Type B pancreatic cell (in vitro differentiated cells): ENCODE measurements at regions not wholly inside any gene's neighbourhood (a gene's known extent, or its start where the extent isn't known, plus 50 kb on each side); places are given as distances from the start of the nearest gene placed in this dataset.

Experiments
- DNase-seq: peaks from one replicate; pipeline ENCODE4 v3.0.0; 2021; ENCODE audit warnings: mixed read lengths; ENCODE audit not compliant: unreplicated experiment; ENCODE audit errors: extremely low spot score
- H3K27ac Mint-ChIP-seq: 2 replicates; pipeline ENCODE4 v1.8.0; 2021; ENCODE audit warnings: mild to moderate bottlenecking, mixed read lengths
- H3K27me3 Mint-ChIP-seq: 2 replicates; pipeline ENCODE4 v1.8.0; 2021; ENCODE audit warnings: mixed read lengths
- H3K36me3 Mint-ChIP-seq: 2 replicates; pipeline ENCODE4 v1.8.0; 2021; ENCODE audit warnings: mixed read lengths
- H3K4me1 Mint-ChIP-seq: one replicate; pipeline ENCODE4 v1.8.0; 2021; ENCODE audit warnings: mixed read lengths; ENCODE audit not compliant: unreplicated experiment
- H3K4me3 Mint-ChIP-seq: 2 replicates; pipeline ENCODE4 v1.8.0; 2021; ENCODE audit warnings: mild to moderate bottlenecking, mixed read lengths
- H3K9me3 Mint-ChIP-seq: 2 replicates; pipeline ENCODE4 v1.8.0; 2021; ENCODE audit warnings: mixed read lengths
- CTCF ChIP-seq: fragments of 200-600 bp; sonication (generic); conservative IDR thresholded peaks from 2 replicates; pipeline ENCODE4 v1.5.0; 2021; ENCODE audit warnings: antibody characterized with exemption, mild to moderate bottlenecking

GRCh38 chr6:43843669-43844171, 73.7 kb downstream of the VEGFA start:
- no peak for DNase-seq
- Mint-ChIP-seq H3K4me3 (no peak overlapping the region), H3K9me3 (no peaks in the 10 kb centered on the region), H3K27ac (no peak overlapping the region), H3K36me3 (no peaks in the 10 kb centered on the region), H3K4me1 (peaks cover 3% of the 10 kb centered on the region), H3K27me3 (no peaks in the 10 kb centered on the region)
- TF ChIP-seq CTCF: no peak

- TF ChIP-seq CTCF: no peak
- H3K27me3 Mint-ChIP-seq: no peaks in the 10 kb centered on the region
These were observed 73.2 kb downstream of the VEGFA start for GRCh38 chr6:43843097-43843645.

GRCh38 chr6:43842231-43842794, 72.3 kb downstream of the VEGFA start:
- Mint-ChIP-seq H3K27me3 (no peaks in the 10 kb centered on the region), H3K4me3 (no peak overlapping the region), H3K36me3 (no peaks in the 10 kb centered on the region), H3K27ac (no peak overlapping the region), H3K4me1 (peaks cover 10% of the 10 kb centered on the region), H3K9me3 (no peaks in the 10 kb centered on the region)
- no peak for DNase-seq
- TF ChIP-seq CTCF: no peak

More at GRCh38 chr6:43843097-43843645, 73.2 kb downstream of the VEGFA start:
- DNase-seq: no peak
- Mint-ChIP-seq H3K36me3 (no peaks in the 10 kb centered on the region), H3K27ac (peak overlapping the region; percentile 1), H3K9me3 (no peaks in the 10 kb centered on the region), H3K4me1 (peaks cover 5% of the 10 kb centered on the region), H3K4me3 (no peak overlapping the region)

GRCh38 chr6:43840490-43841218, 70.6 kb downstream of the VEGFA start:
- DNase-seq: no peak

More at GRCh38 chr6:43840490-43841218, 70.6 kb downstream of the VEGFA start:
- Mint-ChIP-seq H3K4me3 (no peak overlapping the region), H3K27ac (no peak overlapping the region), H3K36me3 (no peaks in the 10 kb centered on the region), H3K27me3 (no peaks in the 10 kb centered on the region), H3K4me1 (peaks cover 22% of the 10 kb centered on the region), H3K9me3 (no peaks in the 10 kb centered on the region)
- no peak for TF ChIP-seq CTCF
